ENCODE measurements at regions not wholly inside any gene's neighbourhood (a gene's known extent, or its start where the extent isn't known, plus 50 kb on each side); places are given as distances from the start of the nearest gene placed in this dataset.

DNA sequence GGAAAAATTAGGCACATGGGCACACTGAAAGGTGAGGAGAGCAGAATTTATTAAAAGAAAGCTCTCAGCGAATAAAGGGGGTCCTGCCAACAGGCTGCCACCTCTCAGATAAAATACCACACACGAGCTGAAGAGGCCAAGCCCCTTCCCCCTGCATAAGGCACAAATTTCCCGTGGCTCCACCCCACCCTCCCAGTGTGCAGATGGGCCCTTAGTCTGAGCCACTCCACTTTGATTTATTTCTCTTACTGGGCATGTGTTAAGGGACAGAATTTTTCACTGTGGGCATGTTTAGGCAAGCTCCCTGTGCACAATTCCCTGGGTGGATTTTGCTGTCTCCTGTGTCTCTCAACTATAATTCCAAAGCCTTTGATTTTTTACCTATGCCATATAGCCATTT lies 409.8 kb downstream of the TBL1XR1 start:
- TF ChIP-seq, protein P1, sequence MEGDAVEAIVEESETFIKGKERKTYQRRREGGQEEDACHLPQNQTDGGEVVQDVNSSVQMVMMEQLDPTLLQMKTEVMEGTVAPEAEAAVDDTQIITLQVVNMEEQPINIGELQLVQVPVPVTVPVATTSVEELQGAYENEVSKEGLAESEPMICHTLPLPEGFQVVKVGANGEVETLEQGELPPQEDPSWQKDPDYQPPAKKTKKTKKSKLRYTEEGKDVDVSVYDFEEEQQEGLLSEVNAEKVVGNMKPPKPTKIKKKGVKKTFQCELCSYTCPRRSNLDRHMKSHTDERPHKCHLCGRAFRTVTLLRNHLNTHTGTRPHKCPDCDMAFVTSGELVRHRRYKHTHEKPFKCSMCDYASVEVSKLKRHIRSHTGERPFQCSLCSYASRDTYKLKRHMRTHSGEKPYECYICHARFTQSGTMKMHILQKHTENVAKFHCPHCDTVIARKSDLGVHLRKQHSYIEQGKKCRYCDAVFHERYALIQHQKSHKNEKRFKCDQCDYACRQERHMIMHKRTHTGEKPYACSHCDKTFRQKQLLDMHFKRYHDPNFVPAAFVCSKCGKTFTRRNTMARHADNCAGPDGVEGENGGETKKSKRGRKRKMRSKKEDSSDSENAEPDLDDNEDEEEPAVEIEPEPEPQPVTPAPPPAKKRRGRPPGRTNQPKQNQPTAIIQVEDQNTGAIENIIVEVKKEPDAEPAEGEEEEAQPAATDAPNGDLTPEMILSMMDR (IDR thresholded peaks at IDR 0.05; ENCODE audit: insufficient read depth, low read length), result no peak
- TF ChIP-seq, protein P2, sequence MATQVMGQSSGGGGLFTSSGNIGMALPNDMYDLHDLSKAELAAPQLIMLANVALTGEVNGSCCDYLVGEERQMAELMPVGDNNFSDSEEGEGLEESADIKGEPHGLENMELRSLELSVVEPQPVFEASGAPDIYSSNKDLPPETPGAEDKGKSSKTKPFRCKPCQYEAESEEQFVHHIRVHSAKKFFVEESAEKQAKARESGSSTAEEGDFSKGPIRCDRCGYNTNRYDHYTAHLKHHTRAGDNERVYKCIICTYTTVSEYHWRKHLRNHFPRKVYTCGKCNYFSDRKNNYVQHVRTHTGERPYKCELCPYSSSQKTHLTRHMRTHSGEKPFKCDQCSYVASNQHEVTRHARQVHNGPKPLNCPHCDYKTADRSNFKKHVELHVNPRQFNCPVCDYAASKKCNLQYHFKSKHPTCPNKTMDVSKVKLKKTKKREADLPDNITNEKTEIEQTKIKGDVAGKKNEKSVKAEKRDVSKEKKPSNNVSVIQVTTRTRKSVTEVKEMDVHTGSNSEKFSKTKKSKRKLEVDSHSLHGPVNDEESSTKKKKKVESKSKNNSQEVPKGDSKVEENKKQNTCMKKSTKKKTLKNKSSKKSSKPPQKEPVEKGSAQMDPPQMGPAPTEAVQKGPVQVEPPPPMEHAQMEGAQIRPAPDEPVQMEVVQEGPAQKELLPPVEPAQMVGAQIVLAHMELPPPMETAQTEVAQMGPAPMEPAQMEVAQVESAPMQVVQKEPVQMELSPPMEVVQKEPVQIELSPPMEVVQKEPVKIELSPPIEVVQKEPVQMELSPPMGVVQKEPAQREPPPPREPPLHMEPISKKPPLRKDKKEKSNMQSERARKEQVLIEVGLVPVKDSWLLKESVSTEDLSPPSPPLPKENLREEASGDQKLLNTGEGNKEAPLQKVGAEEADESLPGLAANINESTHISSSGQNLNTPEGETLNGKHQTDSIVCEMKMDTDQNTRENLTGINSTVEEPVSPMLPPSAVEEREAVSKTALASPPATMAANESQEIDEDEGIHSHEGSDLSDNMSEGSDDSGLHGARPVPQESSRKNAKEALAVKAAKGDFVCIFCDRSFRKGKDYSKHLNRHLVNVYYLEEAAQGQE (IDR thresholded peaks at IDR 0.05; ENCODE audit: insufficient replicate concordance, low read depth), result no peak
- TF ChIP-seq POLR2AphosphoS5 (IDR thresholded peaks at IDR 0.05; ENCODE audit: low read depth), result no peak
- TF ChIP-seq GABPA (IDR thresholded peaks at IDR 0.05; ENCODE audit: low read depth), result no peak
